ENCODE measurements at regions not wholly inside any gene's neighbourhood (a gene's known extent, or its start where the extent isn't known, plus 50 kb on each side); places are given as distances from the start of the nearest gene placed in this dataset.

GRCh38 chr1:23639460-23640095, 52.0 kb upstream of the RPL11 start:
- WGBS, 2 experiments, result 83 to 86% methylated on average over 7 of the region's 7 CpGs
- H3K9me3 ChIP-seq (ENCODE audit: control insufficient read depth, low read length), result no peaks in the 10 kb centered on the region

GRCh38 chr1:23638786-23639241, 52.8 kb upstream of the RPL11 start:
- no peaks in the 10 kb centered on the region for H3K36me3 ChIP-seq (ENCODE audit: control insufficient read depth, insufficient read depth, low read length)
- H3K4me1 ChIP-seq (ENCODE audit: control insufficient read depth, insufficient read depth, low read length), result peaks cover 28% of the 10 kb centered on the region
- H3K4me3 ChIP-seq (ENCODE audit: insufficient read depth, low read depth, low read length), result no peak overlapping the region
- H3K9me3 ChIP-seq (ENCODE audit: control insufficient read depth, low read length), result no peaks in the 10 kb centered on the region
- WGBS, 2 experiments, result 86 to 90% methylated on average over 5 of the region's 5 CpGs
- H3K27ac ChIP-seq (ENCODE audit: insufficient read depth, low read depth, low read length, poor library complexity, severe bottlenecking), result no peak overlapping the region
- no peaks in the 10 kb centered on the region for H3K27me3 ChIP-seq (ENCODE audit: control insufficient read depth, insufficient read depth, low read length, poor library complexity, severe bottlenecking)

More at GRCh38 chr1:23639460-23640095, 52.0 kb upstream of the RPL11 start:
- no peak overlapping the region for H3K27ac ChIP-seq (ENCODE audit: insufficient read depth, low read depth, low read length, poor library complexity, severe bottlenecking)
- H3K36me3 ChIP-seq (ENCODE audit: control insufficient read depth, insufficient read depth, low read length), result no peaks in the 10 kb centered on the region
- H3K4me3 ChIP-seq (ENCODE audit: insufficient read depth, low read depth, low read length), result no peak overlapping the region
- peaks cover 31% of the 10 kb centered on the region for H3K4me1 ChIP-seq (ENCODE audit: control insufficient read depth, insufficient read depth, low read length)
- H3K27me3 ChIP-seq (ENCODE audit: control insufficient read depth, insufficient read depth, low read length, poor library complexity, severe bottlenecking), result no peaks in the 10 kb centered on the region

GRCh38 chr1:23638188-23638619, 53.4 kb upstream of the RPL11 start:
- Histone ChIP-seq H3K27me3 (ENCODE audit: control insufficient read depth, insufficient read depth, low read length, poor library complexity, severe bottlenecking) (no peaks in the 10 kb centered on the region), H3K27ac (ENCODE audit: insufficient read depth, low read depth, low read length, poor library complexity, severe bottlenecking) (no peak overlapping the region), H3K36me3 (ENCODE audit: control insufficient read depth, insufficient read depth, low read length) (no peaks in the 10 kb centered on the region), H3K9me3 (ENCODE audit: control insufficient read depth, low read length) (no peaks in the 10 kb centered on the region), H3K4me1 (ENCODE audit: control insufficient read depth, insufficient read depth, low read length) (peaks cover 28% of the 10 kb centered on the region), H3K4me3 (ENCODE audit: insufficient read depth, low read depth, low read length) (no peak overlapping the region)
- 47 to 48% methylated on average over 4 of the region's 4 CpGs for WGBS, 2 experiments

- H3K9me3 ChIP-seq (ENCODE audit: control insufficient read depth, low read length), result no peaks in the 10 kb centered on the region
- 93 to 95% methylated on average over 7 of the region's 7 CpGs for WGBS, 2 experiments
- no peaks in the 10 kb centered on the region for H3K36me3 ChIP-seq (ENCODE audit: control insufficient read depth, insufficient read depth, low read length)
- H3K27me3 ChIP-seq (ENCODE audit: control insufficient read depth, insufficient read depth, low read length, poor library complexity, severe bottlenecking), result no peaks in the 10 kb centered on the region
- H3K27ac ChIP-seq (ENCODE audit: insufficient read depth, low read depth, low read length, poor library complexity, severe bottlenecking), result no peak overlapping the region
- H3K4me1 ChIP-seq (ENCODE audit: control insufficient read depth, insufficient read depth, low read length), result peaks cover 28% of the 10 kb centered on the region
- H3K4me3 ChIP-seq (ENCODE audit: insufficient read depth, low read depth, low read length), result no peak overlapping the region
Measured at GRCh38 chr1:23636009-23636408, 55.6 kb upstream of the RPL11 start.

GRCh38 chr1:23634840-23635651, 56.6 kb upstream of the RPL11 start:
- WGBS, 2 experiments, result 50 to 51% methylated on average over 17 of the region's 17 CpGs
- Histone ChIP-seq H3K4me1 (ENCODE audit: control insufficient read depth, insufficient read depth, low read length) (peaks cover 28% of the 10 kb centered on the region), H3K36me3 (ENCODE audit: control insufficient read depth, insufficient read depth, low read length) (no peaks in the 10 kb centered on the region), H3K27ac (ENCODE audit: insufficient read depth, low read depth, low read length, poor library complexity, severe bottlenecking) (no peak overlapping the region), H3K4me3 (ENCODE audit: insufficient read depth, low read depth, low read length) (no peak overlapping the region), H3K27me3 (ENCODE audit: control insufficient read depth, insufficient read depth, low read length, poor library complexity, severe bottlenecking) (no peaks in the 10 kb centered on the region), H3K9me3 (ENCODE audit: control insufficient read depth, low read length) (no peaks in the 10 kb centered on the region)

- no peaks in the 10 kb centered on the region for H3K36me3 ChIP-seq (ENCODE audit: control insufficient read depth, insufficient read depth, low read length)
- no peaks in the 10 kb centered on the region for H3K27me3 ChIP-seq (ENCODE audit: control insufficient read depth, insufficient read depth, low read length, poor library complexity, severe bottlenecking)
- peaks cover 28% of the 10 kb centered on the region for H3K4me1 ChIP-seq (ENCODE audit: control insufficient read depth, insufficient read depth, low read length)
- no peak overlapping the region for H3K4me3 ChIP-seq (ENCODE audit: insufficient read depth, low read depth, low read length)
- WGBS, 2 experiments, result 77 to 78% methylated on average over 2 of the region's 2 CpGs
- no peaks in the 10 kb centered on the region for H3K9me3 ChIP-seq (ENCODE audit: control insufficient read depth, low read length)
- H3K27ac ChIP-seq (ENCODE audit: insufficient read depth, low read depth, low read length, poor library complexity, severe bottlenecking), result no peak overlapping the region
Measured at GRCh38 chr1:23634518-23634839, 57.1 kb upstream of the RPL11 start.

GRCh38 chr1:23632479-23633160, 59.0 kb upstream of the RPL11 start:
- WGBS, 2 experiments, result 91 to 97% methylated on average over 2 of the region's 2 CpGs
- H3K36me3 ChIP-seq (ENCODE audit: control insufficient read depth, insufficient read depth, low read length), result no peaks in the 10 kb centered on the region

GRCh38 chr1:23629708-23630290, 61.8 kb upstream of the RPL11 start:
- peaks cover 4% of the 10 kb centered on the region for H3K4me1 ChIP-seq (ENCODE audit: control insufficient read depth, insufficient read depth, low read length)
- no peaks in the 10 kb centered on the region for H3K36me3 ChIP-seq (ENCODE audit: control insufficient read depth, insufficient read depth, low read length)
- 78 to 91% methylated on average over 4 of the region's 4 CpGs for WGBS, 2 experiments
- no peak overlapping the region for H3K27ac ChIP-seq (ENCODE audit: insufficient read depth, low read depth, low read length, poor library complexity, severe bottlenecking)
- no peak overlapping the region for H3K4me3 ChIP-seq (ENCODE audit: insufficient read depth, low read depth, low read length)
- no peaks in the 10 kb centered on the region for H3K9me3 ChIP-seq (ENCODE audit: control insufficient read depth, low read length)
- H3K27me3 ChIP-seq (ENCODE audit: control insufficient read depth, insufficient read depth, low read length, poor library complexity, severe bottlenecking), result no peaks in the 10 kb centered on the region

More at GRCh38 chr1:23632479-23633160, 59.0 kb upstream of the RPL11 start:
- no peak overlapping the region for H3K4me3 ChIP-seq (ENCODE audit: insufficient read depth, low read depth, low read length)
- no peaks in the 10 kb centered on the region for H3K27me3 ChIP-seq (ENCODE audit: control insufficient read depth, insufficient read depth, low read length, poor library complexity, severe bottlenecking)
- H3K9me3 ChIP-seq (ENCODE audit: control insufficient read depth, low read length), result no peaks in the 10 kb centered on the region
- H3K27ac ChIP-seq (ENCODE audit: insufficient read depth, low read depth, low read length, poor library complexity, severe bottlenecking), result no peak overlapping the region
- peaks cover 12% of the 10 kb centered on the region for H3K4me1 ChIP-seq (ENCODE audit: control insufficient read depth, insufficient read depth, low read length)

- Histone ChIP-seq H3K9me3 (ENCODE audit: control insufficient read depth, low read length) (no peaks in the 10 kb centered on the region), H3K4me1 (ENCODE audit: control insufficient read depth, insufficient read depth, low read length) (no peaks in the 10 kb centered on the region), H3K27me3 (ENCODE audit: control insufficient read depth, insufficient read depth, low read length, poor library complexity, severe bottlenecking) (no peaks in the 10 kb centered on the region), H3K4me3 (ENCODE audit: insufficient read depth, low read depth, low read length) (no peak overlapping the region), H3K36me3 (ENCODE audit: control insufficient read depth, insufficient read depth, low read length) (no peaks in the 10 kb centered on the region), H3K27ac (ENCODE audit: insufficient read depth, low read depth, low read length, poor library complexity, severe bottlenecking) (no peak overlapping the region)
- WGBS, 2 experiments, result 72 to 77% methylated on average over 8 of the region's 8 CpGs
Measured at GRCh38 chr1:23628951-23629387, 62.6 kb upstream of the RPL11 start.
